Testis (tissue), 2 donors: ENCODE measurements at regions not wholly inside any gene's neighbourhood (a gene's known extent, or its start where the extent isn't known, plus 50 kb on each side); places are given as distances from the start of the nearest gene placed in this dataset.
"Not testable (repeated sequence)": the region's sequence is repeated elsewhere in the genome, so short reads cannot be mapped to it uniquely, and the experiment has no call there.

Experiments used
- DNase-seq: peaks from one replicate; pipeline ENCODE4 v3.0.0-alpha.2; 2019
- H3K27ac ChIP-seq, 2 donors: fragments of 200-600 bp; sonication (generic); one replicate each; pipeline ENCODE4 v1.5.1; 2019
- H3K27me3 ChIP-seq: fragments of 200-600 bp; sonication (generic); one replicate; pipeline ENCODE4 v1.5.1; 2019
- H3K36me3 ChIP-seq: fragments of 200-600 bp; sonication (generic); one replicate; pipeline ENCODE4 v1.5.1; 2017; ENCODE audit warnings: low read depth; ENCODE audit errors: missing control alignments
- H3K4me1 ChIP-seq: fragments of 200-600 bp; sonication (generic); one replicate; pipeline ENCODE4 v1.5.1; 2019
- H3K4me3 ChIP-seq, 2 donors: fragments of 200-600 bp; sonication (generic); one replicate each; pipeline ENCODE4 v1.5.1; 2017 to 2019
- H3K9me3 ChIP-seq: fragments of 200-600 bp; sonication (generic); one replicate; pipeline ENCODE4 v1.5.1; 2017
- POLR2A ChIP-seq: fragments of 450-650 bp; IDR thresholded peaks from one replicate; pipeline ENCODE4 v1.6.1; 2017; ENCODE audit warnings: antibody characterized with exemption, mild to moderate bottlenecking, moderate library complexity
- WGBS, 2 donors: methylation state at CpG; one replicate each; pipeline ENCODE4 v1.1.5; 2018; 5-methylcytosine and 5-hydroxymethylcytosine counted together
- intact Hi-C: fragments of 100-400 bp; cut with DNase I; formaldehyde crosslinking; loops from one replicate; pipeline ENCODE4 v1.15.1; 2023; ENCODE audit warnings: low total_unique reads
- TF ChIP-seq, protein P1 (sequence below), 3 experiments: fragments of 450-650 bp in 2 of 3; fragments of 200-600 bp in 1 of 3; sonication (generic) in 1 of 3; IDR thresholded peaks; one replicate each; pipeline ENCODE4 v1.5.1; 2016 to 2019; ENCODE audit warnings: antibody characterized with exemption in 3 of 3, mild to moderate bottlenecking in 2 of 3, moderate library complexity in 1 of 3

DNA sequence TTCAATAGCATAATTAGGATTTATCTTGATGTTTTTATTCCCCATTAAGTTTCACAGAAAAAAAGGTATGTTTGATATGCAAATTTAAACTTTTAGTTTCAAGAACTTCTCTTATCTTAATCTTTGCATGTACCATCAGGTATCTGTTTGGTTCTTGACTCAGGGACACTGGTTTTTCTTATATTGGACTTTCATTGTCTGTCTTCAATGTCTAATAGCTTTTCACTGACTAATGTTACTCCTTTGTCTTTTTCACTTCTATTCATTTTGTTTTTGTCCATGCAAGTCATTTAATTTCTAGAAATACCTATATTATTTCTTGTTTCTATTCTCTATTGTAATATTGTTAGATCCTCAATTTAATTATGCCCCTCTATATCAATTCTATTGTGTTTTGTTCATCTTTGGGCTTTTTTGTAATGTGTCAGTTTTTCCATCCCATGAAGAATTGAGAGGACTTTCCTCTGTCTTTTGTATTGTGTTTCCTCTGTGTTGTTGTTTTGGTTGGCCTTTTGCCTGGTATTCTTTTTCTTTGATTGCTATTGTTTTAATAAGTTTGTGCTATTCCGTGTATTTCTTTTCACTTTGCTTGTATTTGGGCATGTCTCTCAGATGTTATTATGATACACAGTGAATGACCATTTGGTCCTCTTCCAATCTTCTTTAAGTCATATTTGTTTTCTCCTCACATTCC, 58.3 kb upstream of the ANKRD10 start:
- no peak for DNase-seq
- no peak overlapping the region for H3K27ac ChIP-seq
- intact Hi-C loops = no loop called here
- no peaks in the 10 kb centered on the region for H3K27me3 ChIP-seq
- no peaks in the 10 kb centered on the region for H3K4me1 ChIP-seq
- WGBS, 2 donors = 67 to 79% methylated on average over 1 of the region's 1 CpG
- TF ChIP-seq, protein P1, sequence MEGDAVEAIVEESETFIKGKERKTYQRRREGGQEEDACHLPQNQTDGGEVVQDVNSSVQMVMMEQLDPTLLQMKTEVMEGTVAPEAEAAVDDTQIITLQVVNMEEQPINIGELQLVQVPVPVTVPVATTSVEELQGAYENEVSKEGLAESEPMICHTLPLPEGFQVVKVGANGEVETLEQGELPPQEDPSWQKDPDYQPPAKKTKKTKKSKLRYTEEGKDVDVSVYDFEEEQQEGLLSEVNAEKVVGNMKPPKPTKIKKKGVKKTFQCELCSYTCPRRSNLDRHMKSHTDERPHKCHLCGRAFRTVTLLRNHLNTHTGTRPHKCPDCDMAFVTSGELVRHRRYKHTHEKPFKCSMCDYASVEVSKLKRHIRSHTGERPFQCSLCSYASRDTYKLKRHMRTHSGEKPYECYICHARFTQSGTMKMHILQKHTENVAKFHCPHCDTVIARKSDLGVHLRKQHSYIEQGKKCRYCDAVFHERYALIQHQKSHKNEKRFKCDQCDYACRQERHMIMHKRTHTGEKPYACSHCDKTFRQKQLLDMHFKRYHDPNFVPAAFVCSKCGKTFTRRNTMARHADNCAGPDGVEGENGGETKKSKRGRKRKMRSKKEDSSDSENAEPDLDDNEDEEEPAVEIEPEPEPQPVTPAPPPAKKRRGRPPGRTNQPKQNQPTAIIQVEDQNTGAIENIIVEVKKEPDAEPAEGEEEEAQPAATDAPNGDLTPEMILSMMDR (IDR thresholded peaks at IDR 0.05) = no peak
- TF ChIP-seq POLR2A = no peak
- no peaks in the 10 kb centered on the region for H3K9me3 ChIP-seq
- H3K4me3 ChIP-seq = no peak overlapping the region
- H3K36me3 ChIP-seq = no peaks in the 10 kb centered on the region

DNA sequence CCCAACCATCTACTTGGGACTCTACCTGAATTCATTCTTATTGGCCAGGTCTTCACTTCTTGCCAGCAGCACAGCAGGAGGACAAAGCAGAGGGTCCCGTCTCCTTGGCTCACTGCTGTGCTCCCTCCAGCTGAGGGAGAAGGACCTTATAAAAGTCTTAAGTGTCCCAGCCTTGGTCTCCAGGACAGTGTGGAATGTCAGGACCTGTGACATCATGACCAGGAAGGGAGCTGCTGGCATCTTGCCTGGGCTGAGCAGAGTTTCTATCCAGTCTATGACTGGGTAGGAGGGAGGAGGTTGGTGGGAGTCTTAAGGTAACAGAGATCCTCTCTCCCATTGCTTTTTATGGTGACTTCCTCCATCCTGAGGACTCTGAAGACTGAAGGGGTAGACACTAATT, 56.6 kb upstream of the ANKRD10 start:
- Histone ChIP-seq H3K27me3 (no peaks in the 10 kb centered on the region), H3K4me1 (no peaks in the 10 kb centered on the region), H3K36me3 (no peaks in the 10 kb centered on the region), H3K4me3 (no peak overlapping the region), H3K27ac (no peak overlapping the region), H3K9me3 (no peaks in the 10 kb centered on the region)
- WGBS, 2 donors = 87 to 95% methylated on average over 1 of the region's 1 CpG
- TF ChIP-seq, protein P1 (IDR thresholded peaks at IDR 0.05) = no peak
- no peak for TF ChIP-seq POLR2A
- DNase-seq = no peak
- intact Hi-C loops = no loop called here

DNA sequence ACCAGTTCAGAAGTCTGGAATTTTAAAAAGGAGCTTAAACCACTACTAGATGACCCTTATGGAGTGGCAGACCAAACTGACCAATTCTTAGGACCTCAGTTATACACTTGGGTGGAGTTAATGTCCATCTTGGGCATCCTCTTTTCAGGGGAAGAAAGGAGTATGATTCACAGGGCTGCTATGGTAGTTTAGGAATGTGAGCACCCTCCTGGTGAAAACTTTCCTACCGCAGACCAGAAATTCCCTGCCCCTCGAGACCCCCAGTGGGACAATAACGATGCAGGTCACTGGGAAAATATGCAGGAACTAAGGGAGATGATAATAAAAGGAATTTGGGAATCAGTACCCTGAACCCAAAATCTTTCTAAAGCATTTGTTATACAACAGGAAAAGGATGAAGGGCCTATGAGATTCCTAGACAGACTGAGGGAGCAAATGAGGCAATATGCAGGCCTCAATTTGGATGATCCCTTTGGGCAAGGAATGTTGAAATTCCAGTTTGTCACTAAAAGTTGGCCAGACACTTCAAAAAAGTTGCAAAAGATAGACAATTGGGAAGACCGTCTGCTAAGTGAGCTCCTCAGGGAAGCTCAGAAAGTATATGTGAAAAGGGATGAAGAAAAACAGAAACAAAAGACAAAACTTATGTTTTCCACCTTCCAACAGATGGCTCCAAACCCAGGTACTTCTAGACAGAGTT, 52.4 kb upstream of the ANKRD10 start:
- H3K9me3 ChIP-seq, DNase-seq, H3K4me1 ChIP-seq, intact Hi-C loops, H3K27me3 ChIP-seq, H3K4me3 ChIP-seq, H3K36me3 ChIP-seq, H3K27ac ChIP-seq: not testable (repeated sequence)
- WGBS, 2 donors = 88 to 93% methylated on average over 4 of the region's 4 CpGs

DNA sequence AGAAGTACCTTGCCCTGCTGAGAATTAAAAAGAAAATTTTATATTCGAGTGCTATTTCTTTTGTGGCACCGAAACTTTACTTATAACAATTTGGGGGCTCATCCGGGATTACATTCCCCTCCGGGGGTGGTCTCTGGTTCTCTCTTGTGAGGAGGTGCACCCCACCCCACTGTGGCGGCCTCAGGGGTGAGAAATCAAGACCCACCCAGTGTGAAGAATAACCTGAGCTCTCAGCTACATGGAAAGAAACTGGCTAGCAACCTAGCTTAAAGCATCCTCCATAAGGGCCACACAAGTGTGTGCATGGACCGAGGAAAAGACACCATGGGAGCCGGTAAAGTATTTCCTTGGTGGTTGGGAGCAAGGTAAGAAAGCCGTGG, 50.9 kb upstream of the ANKRD10 start:
- no peak for TF ChIP-seq POLR2A
- TF ChIP-seq, protein P1 (IDR thresholded peaks at IDR 0.05) = no peak
- WGBS, 2 donors = 91 to 95% methylated on average over 8 of the region's 8 CpGs
- Histone ChIP-seq H3K36me3 (no peaks in the 10 kb centered on the region), H3K27ac (no peak overlapping the region), H3K4me3 (no peak overlapping the region), H3K27me3 (no peaks in the 10 kb centered on the region), H3K9me3 (no peaks in the 10 kb centered on the region), H3K4me1 (no peaks in the 10 kb centered on the region)
- no peak for DNase-seq
- intact Hi-C loops = no loop called here

DNA sequence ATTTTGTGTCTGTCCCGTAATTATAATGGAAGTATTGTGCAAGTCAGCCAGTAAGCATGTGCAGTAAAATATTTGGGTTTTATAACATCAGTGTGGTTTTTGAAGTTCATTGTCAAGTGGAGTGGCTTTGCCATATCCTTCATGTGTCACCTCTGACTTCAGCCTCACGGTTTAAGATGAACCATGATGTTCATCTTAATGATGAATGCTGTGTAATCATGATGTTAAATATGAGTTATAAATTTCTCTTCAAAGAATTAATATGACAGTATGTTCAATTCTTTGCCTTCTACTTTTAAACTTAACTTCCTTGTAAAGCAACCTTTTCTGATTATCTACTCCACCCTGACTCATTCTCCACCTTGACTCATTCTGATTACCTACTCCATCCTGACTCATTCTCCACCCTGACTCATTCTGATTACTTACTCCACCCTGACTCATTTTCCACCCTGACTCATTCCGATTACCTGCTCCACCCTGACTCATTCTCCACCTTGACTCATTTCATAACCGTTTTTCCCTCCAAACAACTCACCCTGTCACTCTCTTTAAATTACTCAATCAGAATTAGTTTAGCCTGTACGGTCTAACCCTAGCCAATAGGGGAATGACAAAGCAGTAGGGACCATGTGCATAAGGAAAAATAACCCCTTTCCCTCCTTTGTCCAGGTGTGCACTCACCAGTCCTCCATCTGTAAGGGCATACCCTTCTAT, 50.3 kb upstream of the ANKRD10 start:
- intact Hi-C loops = no loop called here
- no peak for DNase-seq
- H3K27me3 ChIP-seq = no peaks in the 10 kb centered on the region
- H3K36me3 ChIP-seq = no peaks in the 10 kb centered on the region
- no peak for TF ChIP-seq POLR2A
- TF ChIP-seq, protein P1 (IDR thresholded peaks at IDR 0.05) = no peak
- H3K4me3 ChIP-seq = no peak overlapping the region
- H3K9me3 ChIP-seq = no peaks in the 10 kb centered on the region
- peaks cover 2% of the 10 kb centered on the region for H3K4me1 ChIP-seq
- 78 to 88% methylated on average over 5 of the region's 5 CpGs for WGBS, 2 donors
- H3K27ac ChIP-seq = no peak overlapping the region
